Kidney (tissue), 13 donors: ENCODE measurements at regions not wholly inside any gene's neighbourhood (a gene's known extent, or its start where the extent isn't known, plus 50 kb on each side); places are given as distances from the start of the nearest gene placed in this dataset.

Experiments
- DNase-seq, 5 donors: peaks; one replicate each; pipeline ENCODE4 v3.0.0-alpha.2; 2013 to 2020
- FAIRE-seq: peaks from 2 replicates; lab custom pipeline; 2012; peaks lifted over from hg19 to GRCh38; lab: Jason Lieb, UNC
- H3K27ac ChIP-seq, 2 donors: one replicate each; pipeline ENCODE4 v1.7.0; 2013; ENCODE audit warnings: low read depth in 2 of 2, low read length in 2 of 2, inconsistent platforms in 1 of 2
- H3K27me3 ChIP-seq: one replicate; pipeline ENCODE4 v1.7.1; 2013; ENCODE audit warnings: low read length, inconsistent platforms; ENCODE audit not compliant: control insufficient read depth, insufficient read depth
- H3K36me3 ChIP-seq, 3 donors: one replicate each; pipeline versions ENCODE4 v1.7.0 to v1.7.1; 2013; ENCODE audit warnings: low read length in 3 of 3, control low read depth in 1 of 3, inconsistent platforms in 1 of 3; ENCODE audit not compliant: insufficient read depth in 3 of 3, control insufficient read depth in 2 of 3
- H3K4me1 ChIP-seq, 3 donors: one replicate each; pipeline versions ENCODE4 v1.7.0 to v1.7.1; 2013; ENCODE audit warnings: low read length in 3 of 3, inconsistent platforms in 1 of 3, low read depth in 1 of 3; ENCODE audit not compliant: control insufficient read depth in 2 of 3, insufficient read depth in 2 of 3
- H3K4me3 ChIP-seq, 3 donors: one replicate each; pipeline versions ENCODE4 v1.7.0 to v1.8.1; 2013; ENCODE audit warnings: low read length in 3 of 3, control low read depth in 1 of 3, inconsistent platforms in 1 of 3
- H3K9ac ChIP-seq, 3 donors: one replicate each; pipeline versions ENCODE4 v1.7.0 to v1.7.1; 2013; ENCODE audit warnings: low read length in 3 of 3, control low read depth in 1 of 3, inconsistent platforms in 1 of 3
- H3K9me3 ChIP-seq, 3 donors: one replicate each; pipeline versions ENCODE4 v1.7.0 to v1.7.1; 2013; ENCODE audit warnings: low read length in 3 of 3, control low read depth in 1 of 3, inconsistent platforms in 1 of 3; ENCODE audit not compliant: control insufficient read depth in 2 of 3, insufficient read depth in 1 of 3
- CTCF ChIP-seq: IDR thresholded peaks from 3 replicates; pipeline ENCODE4 v1.5.1; 2012; ENCODE audit warnings: mild to moderate bottlenecking, moderate library complexity, borderline replicate concordance; ENCODE audit not compliant: insufficient read depth; ENCODE audit errors: extremely low read depth
- intact Hi-C: fragments of 100-400 bp; cut with DNase I; formaldehyde crosslinking; loops from one replicate; pipeline ENCODE4 v1.11.1; 2022
- donor health status: control.
- donor health status: control.
- donor health status: control.
- donor health status: control.
- donor health status: control.
- donor health status: DM: yes; HTN: yes; CAD: no.
- donor health status: Normal renal cell carcinoma (clear cell type).

- no peak for TF ChIP-seq CTCF
- Histone ChIP-seq H3K9me3 (no peaks in the 10 kb centered on the region), H3K4me3 (no peak overlapping the region), H3K27me3 (no peaks in the 10 kb centered on the region), H3K4me1 (no peaks in the 10 kb centered on the region), H3K9ac (no peak overlapping the region), H3K36me3 (no peaks in the 10 kb centered on the region), H3K27ac (no peak overlapping the region)
- DNase-seq (no peak), FAIRE-seq (no peak)
- intact Hi-C loops, result no loop called here
These were observed 107.8 kb downstream of the GGTLC2 start for GRCh38 chr22:22752199-22752555.

GRCh38 chr22:22752556-22753477, 108.4 kb downstream of the GGTLC2 start:
- Histone ChIP-seq H3K36me3 (no peaks in the 10 kb centered on the region), H3K27me3 (no peaks in the 10 kb centered on the region), H3K9me3 (no peaks in the 10 kb centered on the region), H3K27ac (no peak overlapping the region), H3K4me1 (no peaks in the 10 kb centered on the region), H3K9ac (no peak overlapping the region), H3K4me3 (no peak overlapping the region)
- DNase-seq (peak in 3 of 5 donors; percentile 14 to 77 (median 18)), FAIRE-seq (no peak)
- no peak for TF ChIP-seq CTCF
- intact Hi-C loops, result no loop called here

- Histone ChIP-seq H3K36me3 (no peaks in the 10 kb centered on the region), H3K9me3 (no peaks in the 10 kb centered on the region), H3K27me3 (no peaks in the 10 kb centered on the region), H3K27ac (no peak overlapping the region), H3K4me1 (no peaks in the 10 kb centered on the region), H3K4me3 (no peak overlapping the region), H3K9ac (no peak overlapping the region)
- DNase-seq, result peak; percentile 50 to 87 (median 53)
- no peak for FAIRE-seq
- TF ChIP-seq CTCF, result peak; percentile 38
- intact Hi-C loops, result no loop called here
These were observed 109.3 kb downstream of the GGTLC2 start for GRCh38 chr22:22753526-22754267.
